Omental fat pad (tissue), 3 donors: ENCODE measurements at regions not wholly inside any gene's neighbourhood (a gene's known extent, or its start where the extent isn't known, plus 50 kb on each side); places are given as distances from the start of the nearest gene placed in this dataset.

ENCODE experiments used
- ATAC-seq: fragments of 150-250 bp; one replicate; pipeline ENCODE4 v1.9.1; 2016; ENCODE audit warnings: mild to moderate bottlenecking, moderate library complexity; ENCODE audit not compliant: low FRiP score
- DNase-seq: peaks from one replicate; pipeline ENCODE4 v3.0.0-alpha.2; 2019; ENCODE audit warnings: low spot score
- TF ChIP-seq, protein P1 (sequence below), 3 donors: fragments of 450-650 bp; IDR thresholded peaks; one replicate each; pipeline ENCODE4 v1.5.1; 2016 to 2017; ENCODE audit warnings: antibody characterized with exemption in 3 of 3, mild to moderate bottlenecking in 3 of 3, moderate library complexity in 2 of 3

GRCh38 chr3:20909511-20909910, 723.5 kb upstream of the SGO1 start:
- TF ChIP-seq, protein P1, sequence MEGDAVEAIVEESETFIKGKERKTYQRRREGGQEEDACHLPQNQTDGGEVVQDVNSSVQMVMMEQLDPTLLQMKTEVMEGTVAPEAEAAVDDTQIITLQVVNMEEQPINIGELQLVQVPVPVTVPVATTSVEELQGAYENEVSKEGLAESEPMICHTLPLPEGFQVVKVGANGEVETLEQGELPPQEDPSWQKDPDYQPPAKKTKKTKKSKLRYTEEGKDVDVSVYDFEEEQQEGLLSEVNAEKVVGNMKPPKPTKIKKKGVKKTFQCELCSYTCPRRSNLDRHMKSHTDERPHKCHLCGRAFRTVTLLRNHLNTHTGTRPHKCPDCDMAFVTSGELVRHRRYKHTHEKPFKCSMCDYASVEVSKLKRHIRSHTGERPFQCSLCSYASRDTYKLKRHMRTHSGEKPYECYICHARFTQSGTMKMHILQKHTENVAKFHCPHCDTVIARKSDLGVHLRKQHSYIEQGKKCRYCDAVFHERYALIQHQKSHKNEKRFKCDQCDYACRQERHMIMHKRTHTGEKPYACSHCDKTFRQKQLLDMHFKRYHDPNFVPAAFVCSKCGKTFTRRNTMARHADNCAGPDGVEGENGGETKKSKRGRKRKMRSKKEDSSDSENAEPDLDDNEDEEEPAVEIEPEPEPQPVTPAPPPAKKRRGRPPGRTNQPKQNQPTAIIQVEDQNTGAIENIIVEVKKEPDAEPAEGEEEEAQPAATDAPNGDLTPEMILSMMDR (IDR thresholded peaks at IDR 0.05): no peak
- DNase-seq (no peak), ATAC-seq (no peak)

- DNase-seq (no peak), ATAC-seq (no peak)
- TF ChIP-seq, protein P1 (IDR thresholded peaks at IDR 0.05): no peak
These were observed 719.3 kb upstream of the SGO1 start for GRCh38 chr3:20905210-20905805.

DNA sequence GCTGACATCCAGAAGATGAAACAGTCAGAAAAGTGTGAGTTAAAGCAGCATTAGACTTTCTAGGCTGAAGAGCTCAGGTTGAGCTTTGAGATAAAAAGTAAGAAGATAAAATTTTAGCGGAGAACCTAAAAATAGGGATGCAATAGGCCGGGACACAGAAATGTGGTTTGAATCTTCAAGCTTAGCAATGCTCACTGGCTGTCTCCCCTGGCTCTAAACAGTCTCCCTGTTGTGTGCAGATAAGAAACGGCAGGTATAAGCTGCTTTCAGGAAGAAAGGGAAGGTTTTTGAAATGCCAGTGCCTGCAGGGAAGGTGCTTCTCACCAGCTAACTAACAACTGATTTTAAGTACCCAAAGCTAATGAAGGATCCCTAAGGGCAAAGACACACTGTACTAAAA, 718.7 kb upstream of the SGO1 start:
- TF ChIP-seq, protein P1 (IDR thresholded peaks at IDR 0.05): no peak
- DNase-seq (no peak), ATAC-seq (no peak)

DNA sequence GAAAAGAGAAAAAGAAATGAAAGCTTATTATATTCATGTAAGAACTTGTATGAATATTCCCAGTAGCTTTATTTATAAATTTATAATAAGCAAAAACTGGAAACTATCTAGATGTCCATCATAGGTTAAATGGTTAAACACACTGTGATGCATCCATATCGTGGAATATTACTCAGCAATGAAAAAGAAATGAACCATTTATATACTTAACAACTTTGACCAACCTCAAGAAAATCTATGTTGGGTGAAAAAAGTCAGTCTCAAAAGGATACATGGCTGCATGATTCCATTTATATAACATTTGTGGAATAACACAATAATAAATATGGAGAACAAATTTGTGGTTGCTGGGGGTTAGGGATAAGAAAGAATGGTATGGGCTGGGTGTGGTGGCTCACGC, 713.0 kb upstream of the SGO1 start:
- TF ChIP-seq, protein P1 (IDR thresholded peaks at IDR 0.05): no peak
- ATAC-seq: no peak
- DNase-seq: no peak

DNA sequence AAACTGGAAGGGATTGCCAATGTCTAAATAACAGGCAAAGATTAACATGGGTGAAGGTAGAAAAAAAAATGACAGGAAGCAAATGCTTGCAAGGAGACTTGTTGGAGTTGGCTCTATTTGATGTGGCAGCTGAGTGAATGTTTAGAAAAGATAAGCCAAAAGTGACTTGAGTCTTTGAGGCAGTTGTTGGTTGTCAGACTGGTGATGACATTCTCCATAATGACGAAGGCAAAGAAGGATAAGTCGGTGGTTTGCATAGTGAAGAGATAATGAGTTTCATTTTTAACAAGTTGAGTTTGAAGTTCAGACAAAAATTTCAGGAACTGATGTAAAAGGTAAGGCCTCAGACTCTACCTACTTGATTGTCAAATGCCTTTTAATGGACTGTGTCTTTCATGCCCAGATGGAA, 704.1 kb upstream of the SGO1 start:
- no peak for ATAC-seq
- no peak for DNase-seq
- TF ChIP-seq, protein P1 (IDR thresholded peaks at IDR 0.05): no peak

DNA sequence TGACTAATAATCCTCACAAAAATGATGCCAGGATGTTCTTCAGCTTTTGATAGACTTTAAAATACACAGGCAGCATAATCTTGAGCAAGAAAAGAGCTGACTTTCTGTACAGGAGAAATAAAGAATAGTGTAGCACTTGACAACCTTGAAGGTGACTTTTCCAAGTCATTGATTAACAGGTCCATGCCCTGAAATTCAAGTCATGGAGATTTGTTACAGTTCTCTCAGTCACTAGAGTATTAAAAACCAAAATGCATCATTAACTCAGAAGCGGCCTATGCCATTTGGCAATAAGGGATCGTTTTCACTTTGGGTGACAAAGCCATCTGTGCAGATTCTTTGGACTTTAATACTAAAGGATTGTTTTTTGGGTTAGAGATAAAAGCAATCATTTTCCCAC, 692.7 kb upstream of the SGO1 start:
- no peak for DNase-seq
- TF ChIP-seq, protein P1 (IDR thresholded peaks at IDR 0.05): no peak
- ATAC-seq: no peak

DNA sequence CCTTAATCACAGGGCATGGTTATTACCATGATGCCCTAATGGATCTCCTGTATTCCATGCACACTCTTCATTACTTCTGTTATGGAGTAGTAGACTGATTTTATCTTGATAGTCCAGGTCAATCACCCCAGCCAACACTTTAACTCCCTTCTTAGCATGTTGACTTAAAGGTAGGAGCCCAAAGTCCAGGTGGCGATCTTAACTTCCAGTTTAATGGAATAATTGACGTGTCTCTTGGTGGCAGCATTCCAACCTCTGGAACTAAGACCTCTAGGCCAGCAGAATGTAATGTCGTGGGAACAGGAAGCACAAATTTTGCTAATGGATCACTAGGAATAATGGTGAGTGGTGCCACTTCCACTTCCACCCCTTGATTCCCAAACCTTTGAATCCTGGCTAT, 687.2 kb upstream of the SGO1 start:
- ATAC-seq (no peak), DNase-seq (no peak)
- TF ChIP-seq, protein P1 (IDR thresholded peaks at IDR 0.05): no peak
